ENCODE measurements at regions not wholly inside any gene's neighbourhood (a gene's known extent, or its start where the extent isn't known, plus 50 kb on each side); places are given as distances from the start of the nearest gene placed in this dataset.

- TF ChIP-seq ZBTB7A (IDR thresholded peaks at IDR 0.05; ENCODE audit: low read depth), result no peak
- TF ChIP-seq RAD21 (IDR thresholded peaks at IDR 0.05; ENCODE audit: low read depth), result peak; percentile 63
Measured at GRCh38 chr20:52060794-52061714, 130.5 kb downstream of the ZFP64 start.

- TF ChIP-seq TEAD4 (IDR thresholded peaks at IDR 0.05), result no peak
- TF ChIP-seq EGR1 (IDR thresholded peaks at IDR 0.05), result no peak
- no peak for TF ChIP-seq EP300 (IDR thresholded peaks at IDR 0.05; ENCODE audit: borderline replicate concordance)
- no peak for TF ChIP-seq CEBPB (IDR thresholded peaks at IDR 0.05)
Measured at GRCh38 chr20:52056203-52057062, 135.1 kb downstream of the ZFP64 start.

- no peak for TF ChIP-seq FOXM1 (IDR thresholded peaks at IDR 0.05; ENCODE audit: borderline replicate concordance, low read depth)
- no peak for TF ChIP-seq ZBTB7A (IDR thresholded peaks at IDR 0.05; ENCODE audit: low read depth)
- no peak for TF ChIP-seq RAD21 (IDR thresholded peaks at IDR 0.05; ENCODE audit: low read depth)
- no peak for TF ChIP-seq TCF12 (IDR thresholded peaks at IDR 0.05; ENCODE audit: low read depth)
- no peak for TF ChIP-seq USF1 (IDR thresholded peaks at IDR 0.05)
- no peak for TF ChIP-seq TAF1 (IDR thresholded peaks at IDR 0.05; ENCODE audit: low read depth)
Measured at GRCh38 chr20:52054123-52054522, 137.5 kb downstream of the ZFP64 start.

- TF ChIP-seq ZBTB7A (IDR thresholded peaks at IDR 0.05; ENCODE audit: low read depth), result no peak
- TF ChIP-seq TEAD4 (IDR thresholded peaks at IDR 0.05), result no peak
- TF ChIP-seq CEBPB (IDR thresholded peaks at IDR 0.05), result no peak
- TF ChIP-seq FOXM1 (IDR thresholded peaks at IDR 0.05; ENCODE audit: borderline replicate concordance, low read depth), result no peak
- TF ChIP-seq REST (IDR thresholded peaks at IDR 0.05; ENCODE audit: low read depth), result no peak
- TF ChIP-seq CREB1 (IDR thresholded peaks at IDR 0.05; ENCODE audit: low read depth), result no peak
- no peak for TF ChIP-seq USF1 (IDR thresholded peaks at IDR 0.05)
- no peak for TF ChIP-seq NFIC (IDR thresholded peaks at IDR 0.05)
- no peak for TF ChIP-seq RAD21 (IDR thresholded peaks at IDR 0.05; ENCODE audit: low read depth)
- no peak for TF ChIP-seq MAX (IDR thresholded peaks at IDR 0.05)
- no peak for TF ChIP-seq TAF1 (IDR thresholded peaks at IDR 0.05; ENCODE audit: low read depth)
- no peak for TF ChIP-seq EGR1 (IDR thresholded peaks at IDR 0.05)
- TF ChIP-seq EP300 (IDR thresholded peaks at IDR 0.05; ENCODE audit: borderline replicate concordance), result no peak
- TF ChIP-seq TCF12 (IDR thresholded peaks at IDR 0.05; ENCODE audit: low read depth), result no peak
- TF ChIP-seq YY1 (IDR thresholded peaks at IDR 0.05; ENCODE audit: low read depth), result no peak
Measured at GRCh38 chr20:52049001-52049731, 142.4 kb downstream of the ZFP64 start.

GRCh38 chr20:52047811-52048764 lies 143.5 kb downstream of the ZFP64 start:
- TF ChIP-seq TCF12 (IDR thresholded peaks at IDR 0.05; ENCODE audit: low read depth), result no peak
- TF ChIP-seq NFIC (IDR thresholded peaks at IDR 0.05), result no peak
- no peak for TF ChIP-seq MAX (IDR thresholded peaks at IDR 0.05)
- TF ChIP-seq TEAD4 (IDR thresholded peaks at IDR 0.05), result no peak
- no peak for TF ChIP-seq FOXM1 (IDR thresholded peaks at IDR 0.05; ENCODE audit: borderline replicate concordance, low read depth)
- TF ChIP-seq YY1 (IDR thresholded peaks at IDR 0.05; ENCODE audit: low read depth), result no peak
- no peak for TF ChIP-seq EGR1 (IDR thresholded peaks at IDR 0.05)
- no peak for TF ChIP-seq EP300 (IDR thresholded peaks at IDR 0.05; ENCODE audit: borderline replicate concordance)

- TF ChIP-seq TEAD4 (IDR thresholded peaks at IDR 0.05) (no peak), REST (IDR thresholded peaks at IDR 0.05; ENCODE audit: low read depth) (no peak), NFIC (IDR thresholded peaks at IDR 0.05) (no peak), EGR1 (IDR thresholded peaks at IDR 0.05) (no peak), YY1 (IDR thresholded peaks at IDR 0.05; ENCODE audit: low read depth) (no peak), TAF1 (IDR thresholded peaks at IDR 0.05; ENCODE audit: low read depth) (no peak), FOXM1 (IDR thresholded peaks at IDR 0.05; ENCODE audit: borderline replicate concordance, low read depth) (no peak), TCF12 (IDR thresholded peaks at IDR 0.05; ENCODE audit: low read depth) (no peak), USF1 (IDR thresholded peaks at IDR 0.05) (no peak), CEBPB (IDR thresholded peaks at IDR 0.05) (no peak), CREB1 (IDR thresholded peaks at IDR 0.05; ENCODE audit: low read depth) (no peak), EP300 (IDR thresholded peaks at IDR 0.05; ENCODE audit: borderline replicate concordance) (no peak)
Measured at GRCh38 chr20:52041966-52042365, 149.6 kb downstream of the ZFP64 start.

Data from Ishikawa (cell line).